ENCODE measurements at regions not wholly inside any gene's neighbourhood (a gene's known extent, or its start where the extent isn't known, plus 50 kb on each side); places are given as distances from the start of the nearest gene placed in this dataset.

DNA sequence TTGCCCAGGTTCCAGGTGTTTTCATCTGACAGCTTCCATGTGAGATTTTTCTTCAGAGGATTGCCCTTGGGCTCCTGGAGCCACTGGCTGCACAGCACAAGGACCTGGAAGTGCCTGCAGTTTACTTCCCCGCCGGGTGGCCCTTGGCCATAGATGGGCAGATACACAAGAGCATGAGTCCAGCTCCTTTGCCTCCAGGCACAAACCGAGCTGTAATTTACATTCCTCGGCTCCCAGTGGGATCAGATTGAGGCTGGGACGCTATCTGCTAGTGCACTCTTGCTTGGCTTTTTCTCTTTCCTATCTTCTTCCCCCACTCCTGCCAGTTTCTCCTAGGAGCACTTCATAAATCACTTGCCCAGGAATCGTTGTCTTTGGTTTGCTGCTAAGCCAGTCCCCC, 85.4 kb upstream of the RALY start:
- Histone ChIP-seq H3K4me3 (no peak overlapping the region), H3K36me3 (no peaks in the 10 kb centered on the region), H3K4me1 (peaks cover 0 to 29% (median 18%) of the 10 kb centered on the region in 4 donors), H3K27me3 (no peaks in the 10 kb centered on the region), H3K9me3 (no peaks in the 10 kb centered on the region), H3K27ac (peak overlapping the region in 2 of 4 donors; percentile 44 to 58)
- no peak for DNase-seq
- intact Hi-C loops (cut with DNase I), result no loop called here
- no peak for TF ChIP-seq EP300 (IDR thresholded peaks at IDR 0.05)
- 56 to 72% methylated on average over 6 of the region's 6 CpGs for WGBS, 2 donors

DNA sequence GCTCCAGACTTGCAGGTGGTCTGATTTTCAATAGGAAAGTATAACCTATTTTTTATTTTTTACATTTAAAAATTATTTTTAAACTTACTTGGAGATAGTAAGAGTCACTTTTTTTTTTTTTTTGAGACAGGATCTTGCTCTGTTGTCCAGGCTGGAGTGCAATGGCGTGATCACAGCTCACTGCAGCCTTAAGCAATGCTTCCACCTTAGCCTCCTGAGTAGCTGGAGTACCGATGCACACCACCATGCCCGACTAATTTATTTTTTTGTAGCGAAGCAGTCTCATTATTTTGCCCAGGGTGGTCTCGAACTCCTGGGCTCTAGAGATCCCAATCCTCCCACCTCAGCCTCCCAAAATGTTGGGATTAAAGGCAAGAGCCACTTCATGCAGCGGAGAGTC, 84.8 kb upstream of the RALY start:
- intact Hi-C loops (cut with DNase I), result no loop called here
- Histone ChIP-seq H3K27me3 (no peaks in the 10 kb centered on the region), H3K4me1 (peaks cover 0 to 29% (median 18%) of the 10 kb centered on the region in 4 donors), H3K9me3 (no peaks in the 10 kb centered on the region), H3K27ac (peak overlapping the region in 3 of 4 donors; percentile 5 to 58 (median 44)), H3K36me3 (no peaks in the 10 kb centered on the region), H3K4me3 (no peak overlapping the region)
- WGBS, 2 donors, result 92 to 93% methylated on average over 6 of the region's 6 CpGs
- no peak for TF ChIP-seq POLR2AphosphoS5 (IDR thresholded peaks at IDR 0.05)
- no peak for TF ChIP-seq EP300 (IDR thresholded peaks at IDR 0.05)
- TF ChIP-seq, protein P1, sequence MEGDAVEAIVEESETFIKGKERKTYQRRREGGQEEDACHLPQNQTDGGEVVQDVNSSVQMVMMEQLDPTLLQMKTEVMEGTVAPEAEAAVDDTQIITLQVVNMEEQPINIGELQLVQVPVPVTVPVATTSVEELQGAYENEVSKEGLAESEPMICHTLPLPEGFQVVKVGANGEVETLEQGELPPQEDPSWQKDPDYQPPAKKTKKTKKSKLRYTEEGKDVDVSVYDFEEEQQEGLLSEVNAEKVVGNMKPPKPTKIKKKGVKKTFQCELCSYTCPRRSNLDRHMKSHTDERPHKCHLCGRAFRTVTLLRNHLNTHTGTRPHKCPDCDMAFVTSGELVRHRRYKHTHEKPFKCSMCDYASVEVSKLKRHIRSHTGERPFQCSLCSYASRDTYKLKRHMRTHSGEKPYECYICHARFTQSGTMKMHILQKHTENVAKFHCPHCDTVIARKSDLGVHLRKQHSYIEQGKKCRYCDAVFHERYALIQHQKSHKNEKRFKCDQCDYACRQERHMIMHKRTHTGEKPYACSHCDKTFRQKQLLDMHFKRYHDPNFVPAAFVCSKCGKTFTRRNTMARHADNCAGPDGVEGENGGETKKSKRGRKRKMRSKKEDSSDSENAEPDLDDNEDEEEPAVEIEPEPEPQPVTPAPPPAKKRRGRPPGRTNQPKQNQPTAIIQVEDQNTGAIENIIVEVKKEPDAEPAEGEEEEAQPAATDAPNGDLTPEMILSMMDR (IDR thresholded peaks at IDR 0.05), result no peak
- TF ChIP-seq POLR2A (IDR thresholded peaks at IDR 0.05), result no peak
- no peak for DNase-seq

DNA sequence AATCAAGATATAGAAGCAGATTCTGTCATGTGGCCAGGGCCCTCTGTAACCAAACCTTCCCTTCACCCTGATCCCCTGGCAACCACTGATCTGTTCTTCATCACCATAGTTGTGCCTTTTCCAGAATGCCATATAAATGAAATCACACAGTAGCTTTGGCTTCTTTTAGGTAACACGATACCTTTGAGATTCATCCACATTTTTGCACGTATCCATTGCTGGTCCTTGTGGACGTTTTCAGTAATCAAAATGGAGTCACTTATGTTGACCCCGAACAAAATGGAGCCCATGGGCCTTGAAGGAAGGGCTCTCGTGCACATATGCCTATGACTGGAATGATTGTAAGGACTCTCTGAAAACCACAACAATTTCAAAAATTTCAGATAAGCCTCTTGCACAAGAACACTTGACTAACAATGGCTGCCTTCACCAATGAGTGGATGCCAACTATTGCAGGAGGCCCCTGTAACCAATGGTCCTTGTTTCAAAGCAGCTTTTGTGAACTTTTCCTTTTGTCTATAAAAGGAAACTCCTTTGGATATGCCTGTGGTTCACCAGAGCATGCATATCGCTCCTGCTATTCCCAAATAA, 84.3 kb upstream of the RALY start:
- Histone ChIP-seq H3K27ac (peak overlapping the region in 3 of 4 donors; percentile 5 to 46 (median 44)), H3K9me3 (no peaks in the 10 kb centered on the region), H3K27me3 (no peaks in the 10 kb centered on the region), H3K4me3 (no peak overlapping the region), H3K36me3 (no peaks in the 10 kb centered on the region), H3K4me1 (peaks cover 0 to 29% (median 18%) of the 10 kb centered on the region in 4 donors)
- TF ChIP-seq, protein P1 (IDR thresholded peaks at IDR 0.05), result no peak
- WGBS, 2 donors, result 75 to 87% methylated on average over 6 of the region's 6 CpGs
- intact Hi-C loops (cut with DNase I), result no loop called here
- no peak for DNase-seq

DNA sequence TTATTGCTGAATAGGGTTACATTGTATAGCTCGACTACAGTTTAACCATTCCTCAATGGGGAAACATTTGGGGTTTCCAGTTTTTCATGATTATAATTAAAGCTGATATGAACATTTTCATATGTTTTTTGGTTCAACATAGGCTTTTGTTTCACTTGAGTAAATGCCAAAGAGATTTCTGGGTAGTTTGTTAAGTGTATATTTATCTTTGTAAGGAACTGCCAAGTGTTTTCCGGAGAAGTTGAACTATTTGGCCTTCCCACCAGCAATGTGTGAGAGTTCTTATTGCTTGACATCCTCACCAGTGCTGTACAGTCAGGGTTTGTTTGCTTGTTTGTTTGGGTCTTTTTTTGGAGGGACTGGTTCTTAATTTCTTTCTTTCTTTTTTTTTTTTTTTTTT, 83.7 kb upstream of the RALY start:
- peaks cover 0 to 29% (median 18%) of the 10 kb centered on the region in 4 donors for H3K4me1 ChIP-seq
- no peak for DNase-seq
- TF ChIP-seq POLR2A (IDR thresholded peaks at IDR 0.05) (no peak), POLR2AphosphoS5 (IDR thresholded peaks at IDR 0.05) (no peak), EP300 (IDR thresholded peaks at IDR 0.05) (no peak)
- TF ChIP-seq, protein P1 (IDR thresholded peaks at IDR 0.05), result no peak
- H3K27me3 ChIP-seq, result no peaks in the 10 kb centered on the region
- H3K36me3 ChIP-seq, result no peaks in the 10 kb centered on the region
- H3K27ac ChIP-seq, result peak overlapping the region in 2 of 4 donors; percentile 44 to 46
- 54 to 68% methylated on average over 2 of the region's 2 CpGs for WGBS, 2 donors
- intact Hi-C loops (cut with DNase I), result no loop called here
- no peaks in the 10 kb centered on the region for H3K9me3 ChIP-seq
- no peak overlapping the region for H3K4me3 ChIP-seq

DNA sequence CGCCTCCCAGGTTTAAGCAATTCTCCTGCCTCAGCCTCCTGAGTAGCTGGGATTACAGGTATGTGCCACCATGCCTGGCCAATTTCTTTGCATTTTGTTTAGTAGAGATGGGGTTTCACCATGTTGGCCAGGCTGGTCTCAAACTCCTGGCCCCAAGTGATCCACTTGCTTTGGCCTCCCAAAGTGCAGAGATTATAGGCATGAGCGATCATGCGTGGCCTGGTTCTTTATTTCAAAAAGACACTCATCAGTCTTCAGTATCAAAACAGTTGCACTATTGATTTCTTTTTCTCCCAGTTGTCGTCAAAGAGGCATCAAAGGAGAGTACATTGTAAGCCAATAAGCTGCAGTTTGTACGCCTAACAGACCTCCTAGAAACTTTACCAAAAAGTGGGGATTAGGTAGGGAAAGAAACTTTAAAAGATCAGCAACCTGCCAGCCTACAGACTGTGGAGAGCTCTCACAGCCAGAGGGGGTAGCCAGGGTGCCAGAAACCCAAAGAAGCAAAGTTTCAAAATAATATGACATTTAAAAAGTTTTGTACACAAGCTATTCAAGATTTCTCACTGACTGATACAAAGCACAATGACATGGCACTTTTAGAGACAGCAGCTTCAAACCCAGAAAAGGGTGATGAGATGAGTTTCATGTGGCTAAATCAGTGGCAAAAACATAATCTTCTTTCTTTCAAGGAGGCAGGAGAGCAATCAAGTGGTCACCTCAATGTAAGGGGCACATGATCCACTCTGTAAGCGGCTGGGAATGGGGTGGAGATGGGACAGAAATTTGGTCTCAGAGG, 83.0 kb upstream of the RALY start:
- H3K4me3 ChIP-seq, result no peak overlapping the region
- H3K27me3 ChIP-seq, result no peaks in the 10 kb centered on the region
- no peaks in the 10 kb centered on the region for H3K9me3 ChIP-seq
- peaks cover 0 to 29% (median 18%) of the 10 kb centered on the region in 4 donors for H3K4me1 ChIP-seq
- no peak overlapping the region for H3K27ac ChIP-seq
- no peak for DNase-seq
- 91 to 94% methylated on average over 6 of the region's 6 CpGs for WGBS, 2 donors
- TF ChIP-seq EP300 (IDR thresholded peaks at IDR 0.05), result no peak
- TF ChIP-seq, protein P1 (IDR thresholded peaks at IDR 0.05), result no peak
- TF ChIP-seq POLR2A (IDR thresholded peaks at IDR 0.05), result no peak
- TF ChIP-seq POLR2AphosphoS5 (IDR thresholded peaks at IDR 0.05), result no peak
- H3K36me3 ChIP-seq, result no peaks in the 10 kb centered on the region
- intact Hi-C loops (cut with DNase I), result no loop called here

All from sigmoid colon (tissue), 6 donors.